Caco-2 (cell line): ENCODE measurements at regions not wholly inside any gene's neighbourhood (a gene's known extent, or its start where the extent isn't known, plus 50 kb on each side); places are given as distances from the start of the nearest gene placed in this dataset.

ENCODE experiments used
- BruUV-seq: library from RNA; stranded (reverse); fragments of 400-500 nt; replicated peaks from 2 replicates; lab custom pipeline; 2021; lab: Mats Ljungman, UMichigan
- CTCF ChIA-PET: fragments of 300-600 bp; sonication (Branson Sonifier 250); formaldehyde crosslinking; loops from one replicate; lab custom pipeline; 2022; ENCODE audit warnings: antibody characterized with exemption; lab: Charles Lee
- POLR2A ChIA-PET: fragments of 300-600 bp; sonication (Branson Sonifier 250); formaldehyde crosslinking; loops from one replicate; lab custom pipeline; 2022; ENCODE audit warnings: antibody characterized with exemption; lab: Charles Lee
- DNase-seq, 2 experiments: peaks; one replicate each; pipeline versions ENCODE4 v3.0.0 to v3.0.0-alpha.2; 2020 to 2022
- H3K27me3 ChIP-seq: replicated peaks from 2 replicates; pipeline ENCODE4 v1.6.0; 2011; ENCODE audit warnings: low read length; ENCODE audit not compliant: control insufficient read depth, insufficient read depth
- H3K36me3 ChIP-seq: 2 replicates; pipeline ENCODE4 v1.5.1; 2011; ENCODE audit warnings: low read length; ENCODE audit not compliant: control insufficient read depth, insufficient read depth
- H3K4me1 ChIP-seq: fragments of 250-450 bp; sonication (Bioruptor Pico); 2 replicates; pipeline ENCODE4 v1.5.1; 2020; ENCODE audit warnings: mild to moderate bottlenecking
- H3K4me3 ChIP-seq: 2 replicates; pipeline ENCODE4 v1.5.1; 2011; ENCODE audit warnings: low read depth, mild to moderate bottlenecking, control low read depth, low read length
- H3K9me3 ChIP-seq: fragments of 250-450 bp; sonication (Bioruptor Pico); 2 replicates; pipeline ENCODE4 v1.5.1; 2020; ENCODE audit warnings: mild to moderate bottlenecking, moderate library complexity
- H3K27ac Mint-ChIP-seq: one replicate; pipeline ENCODE4 v1.8.0; 2022; ENCODE audit warnings: mixed read lengths; ENCODE audit not compliant: unreplicated experiment
- H3K27me3 Mint-ChIP-seq: one replicate; pipeline ENCODE4 v1.8.0; 2022; ENCODE audit warnings: mixed read lengths; ENCODE audit not compliant: insufficient read depth, unreplicated experiment
- H3K36me3 Mint-ChIP-seq: one replicate; pipeline ENCODE4 v1.8.0; 2022; ENCODE audit warnings: mild to moderate bottlenecking, mixed read lengths; ENCODE audit not compliant: insufficient read depth, unreplicated experiment
- H3K4me1 Mint-ChIP-seq: one replicate; pipeline ENCODE4 v1.8.0; 2022; ENCODE audit warnings: low read depth, mixed read lengths; ENCODE audit not compliant: unreplicated experiment
- H3K4me3 Mint-ChIP-seq: one replicate; pipeline ENCODE4 v1.8.0; 2022; ENCODE audit warnings: mild to moderate bottlenecking, moderate library complexity, mixed read lengths; ENCODE audit not compliant: unreplicated experiment
- H3K9me3 Mint-ChIP-seq: one replicate; pipeline ENCODE4 v1.8.0; 2022; ENCODE audit warnings: mixed read lengths; ENCODE audit not compliant: unreplicated experiment
- intact Hi-C: fragments of 100-400 bp; cut with micrococcal nuclease; formaldehyde crosslinking; loops from one replicate; pipeline ENCODE4 v1.10.0; 2022; ENCODE audit not compliant: unreplicated experiment
- TF ChIP-seq, protein P1 (sequence below), 2 experiments: fragments of 200-600 bp in 1 of 2; IDR thresholded peaks; 1 replicate in 1 of 2; 2 replicates in 1 of 2; pipeline versions ENCODE4 v1.5.1 to v1.8.0; 2011 to 2022; ENCODE audit warnings: antibody characterized with exemption in 1 of 2, control low read depth in 1 of 2, inconsistent platforms in 1 of 2, low read depth in 1 of 2, low read length in 1 of 2, mild to moderate bottlenecking in 1 of 2, moderate library complexity in 1 of 2; ENCODE audit not compliant: insufficient read depth in 1 of 2, severe bottlenecking in 1 of 2, unreplicated experiment in 1 of 2

DNA sequence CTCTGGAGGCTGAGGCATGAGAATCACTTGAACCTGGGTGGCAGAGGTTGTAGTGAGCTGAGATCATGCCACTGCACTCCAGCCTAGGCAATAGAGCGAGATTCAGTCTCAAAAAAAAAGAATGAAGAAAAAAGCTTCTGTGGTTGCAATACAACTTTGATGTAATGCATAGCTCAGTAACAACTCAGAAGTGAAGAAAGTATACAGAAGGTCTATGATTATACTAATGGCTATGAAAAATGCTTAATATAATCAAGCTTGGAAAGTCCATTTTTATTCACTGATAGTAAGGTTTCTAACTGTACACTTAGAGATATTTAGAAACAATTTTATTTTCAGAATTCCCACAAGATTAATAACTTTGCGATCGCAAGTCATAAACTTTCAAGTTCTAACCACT, 88.2 kb upstream of the FRMD6 start:
- peak overlapping the region; percentile 89 for H3K27ac Mint-ChIP-seq
- DNase-seq, result no peak
- no peak overlapping the region for H3K4me3 ChIP-seq
- H3K9me3 Mint-ChIP-seq, result no peaks in the 10 kb centered on the region
- TF ChIP-seq, protein P1, sequence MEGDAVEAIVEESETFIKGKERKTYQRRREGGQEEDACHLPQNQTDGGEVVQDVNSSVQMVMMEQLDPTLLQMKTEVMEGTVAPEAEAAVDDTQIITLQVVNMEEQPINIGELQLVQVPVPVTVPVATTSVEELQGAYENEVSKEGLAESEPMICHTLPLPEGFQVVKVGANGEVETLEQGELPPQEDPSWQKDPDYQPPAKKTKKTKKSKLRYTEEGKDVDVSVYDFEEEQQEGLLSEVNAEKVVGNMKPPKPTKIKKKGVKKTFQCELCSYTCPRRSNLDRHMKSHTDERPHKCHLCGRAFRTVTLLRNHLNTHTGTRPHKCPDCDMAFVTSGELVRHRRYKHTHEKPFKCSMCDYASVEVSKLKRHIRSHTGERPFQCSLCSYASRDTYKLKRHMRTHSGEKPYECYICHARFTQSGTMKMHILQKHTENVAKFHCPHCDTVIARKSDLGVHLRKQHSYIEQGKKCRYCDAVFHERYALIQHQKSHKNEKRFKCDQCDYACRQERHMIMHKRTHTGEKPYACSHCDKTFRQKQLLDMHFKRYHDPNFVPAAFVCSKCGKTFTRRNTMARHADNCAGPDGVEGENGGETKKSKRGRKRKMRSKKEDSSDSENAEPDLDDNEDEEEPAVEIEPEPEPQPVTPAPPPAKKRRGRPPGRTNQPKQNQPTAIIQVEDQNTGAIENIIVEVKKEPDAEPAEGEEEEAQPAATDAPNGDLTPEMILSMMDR (IDR thresholded peaks at IDR 0.05; ENCODE audit: insufficient read depth in 1 of 2, low read depth in 1 of 2, low read length in 1 of 2, severe bottlenecking in 1 of 2, unreplicated experiment in 1 of 2), result no peak
- CTCF ChIA-PET, result no interaction called here
- no peaks in the 10 kb centered on the region for H3K27me3 Mint-ChIP-seq
- no peaks in the 10 kb centered on the region for H3K36me3 Mint-ChIP-seq
- BruUV-seq, result no TSS peak
- H3K36me3 ChIP-seq, result no peaks in the 10 kb centered on the region
- peak overlapping the region; percentile 42 for H3K4me3 Mint-ChIP-seq
- H3K27me3 ChIP-seq, result no peaks in the 10 kb centered on the region
- POLR2A ChIA-PET, result no interaction called here
- H3K4me1 Mint-ChIP-seq, result peaks cover 17% of the 10 kb centered on the region
- no peaks in the 10 kb centered on the region for H3K9me3 ChIP-seq
- peaks cover 27% of the 10 kb centered on the region for H3K4me1 ChIP-seq
- intact Hi-C loops, result no loop called here

DNA sequence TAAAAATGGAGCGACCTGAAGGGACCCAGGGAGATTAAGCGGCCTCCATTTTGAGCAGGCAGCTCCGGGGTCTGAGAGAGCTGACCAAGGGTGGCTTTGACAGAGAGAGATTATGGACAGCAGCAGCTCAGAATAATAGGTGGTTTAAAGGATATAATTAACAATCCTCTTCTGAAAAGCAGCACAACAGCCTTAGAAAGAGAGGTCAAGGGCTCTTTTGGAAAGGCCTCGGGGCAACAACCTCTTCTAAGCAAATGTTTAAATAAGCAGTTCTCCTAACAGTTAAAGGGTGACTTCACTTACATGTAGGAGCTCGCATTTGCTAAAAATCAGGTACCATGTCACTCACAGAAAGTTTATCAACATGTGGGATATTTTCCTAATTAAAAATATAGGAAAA, 87.2 kb upstream of the FRMD6 start:
- H3K36me3 Mint-ChIP-seq, result no peaks in the 10 kb centered on the region
- H3K4me3 Mint-ChIP-seq, result peak overlapping the region; percentile 42
- Histone ChIP-seq H3K36me3 (no peaks in the 10 kb centered on the region), H3K4me1 (peaks cover 27% of the 10 kb centered on the region), H3K9me3 (no peaks in the 10 kb centered on the region), H3K27me3 (no peaks in the 10 kb centered on the region), H3K4me3 (no peak overlapping the region)
- POLR2A ChIA-PET, result no interaction called here
- no TSS peak for BruUV-seq
- H3K4me1 Mint-ChIP-seq, result peaks cover 17% of the 10 kb centered on the region
- H3K27me3 Mint-ChIP-seq, result no peaks in the 10 kb centered on the region
- DNase-seq, result peak in 1 of 2 experiments; percentile 23
- peak overlapping the region; percentile 89 for H3K27ac Mint-ChIP-seq
- CTCF ChIA-PET, result interaction anchor here (1.3 kb wide), 1 partner anchor 281 kb away, joined by 5 read pairs; no protein-coding TSS in a partner anchor
- H3K9me3 Mint-ChIP-seq, result no peaks in the 10 kb centered on the region
- intact Hi-C loops, result no loop called here
- TF ChIP-seq, protein P1 (IDR thresholded peaks at IDR 0.05; ENCODE audit: insufficient read depth in 1 of 2, low read depth in 1 of 2, low read length in 1 of 2, severe bottlenecking in 1 of 2, unreplicated experiment in 1 of 2), result no peak

DNA sequence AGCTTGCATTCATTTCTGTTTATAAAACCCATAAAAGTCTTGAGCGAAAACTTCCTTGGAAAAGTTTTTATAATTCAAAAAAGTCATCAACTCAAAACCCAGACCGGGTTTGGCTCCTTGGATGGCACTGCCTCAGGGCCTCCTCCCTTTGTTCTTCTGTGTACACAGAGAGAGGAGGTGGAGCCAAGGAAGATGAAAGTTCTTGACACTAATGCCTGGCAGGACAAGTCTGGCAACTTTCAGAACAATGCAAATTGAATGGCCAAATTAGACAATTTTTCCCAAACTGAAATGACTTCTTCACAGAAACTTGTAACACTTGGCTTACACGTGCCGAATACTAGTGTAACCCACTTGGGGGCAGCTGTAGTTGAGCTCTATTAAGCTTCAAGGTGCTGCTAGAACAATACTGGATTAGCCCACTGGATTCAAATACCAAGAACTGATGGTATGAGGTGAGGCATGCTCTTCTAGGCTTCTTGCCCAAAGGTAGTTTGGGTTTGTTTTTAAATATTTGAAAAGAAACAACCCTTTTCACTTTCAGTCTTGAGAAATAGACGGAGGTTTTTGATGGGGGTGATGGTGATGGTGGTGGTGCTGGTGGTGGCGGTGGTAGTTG, 86.6 kb upstream of the FRMD6 start:
- no peaks in the 10 kb centered on the region for H3K9me3 ChIP-seq
- no peaks in the 10 kb centered on the region for H3K27me3 Mint-ChIP-seq
- peaks cover 27% of the 10 kb centered on the region for H3K4me1 ChIP-seq
- peak overlapping the region; percentile 42 for H3K4me3 Mint-ChIP-seq
- TF ChIP-seq, protein P1 (IDR thresholded peaks at IDR 0.05; ENCODE audit: insufficient read depth in 1 of 2, low read depth in 1 of 2, low read length in 1 of 2, severe bottlenecking in 1 of 2, unreplicated experiment in 1 of 2), result no peak
- no TSS peak for BruUV-seq
- intact Hi-C loops, result no loop called here
- peaks cover 17% of the 10 kb centered on the region for H3K4me1 Mint-ChIP-seq
- H3K36me3 ChIP-seq, result no peaks in the 10 kb centered on the region
- no peaks in the 10 kb centered on the region for H3K27me3 ChIP-seq
- peak; percentile 71 to 72 for DNase-seq
- CTCF ChIA-PET, result interaction anchor here (1.0 to 1.3 kb wide), 2 partner anchors 87 to 282 kb away, joined by 5 to 8 read pairs; partner anchors contain the start of gene FRMD6
- H3K9me3 Mint-ChIP-seq, result no peaks in the 10 kb centered on the region
- POLR2A ChIA-PET, result interaction anchor here (0.5 kb wide), 1 partner anchor 264 kb away, joined by 3 read pairs; no protein-coding TSS in a partner anchor
- no peak overlapping the region for H3K4me3 ChIP-seq
- H3K27ac Mint-ChIP-seq, result peak overlapping the region; percentile 89
- H3K36me3 Mint-ChIP-seq, result no peaks in the 10 kb centered on the region
